ENCODE measurements at regions not wholly inside any gene's neighbourhood (a gene's known extent, or its start where the extent isn't known, plus 50 kb on each side); places are given as distances from the start of the nearest gene placed in this dataset.

GRCh38 chr9:7401116-7401515 is 398.5 kb downstream of the DMAC1 start:
- Histone ChIP-seq H3K27me3 (ENCODE audit: control insufficient read depth, insufficient read depth, low read length) (no peaks in the 10 kb centered on the region), H3K9me3 (ENCODE audit: control insufficient read depth, insufficient read depth, low read depth, low read length) (no peaks in the 10 kb centered on the region), H3K4me3 (ENCODE audit: low read depth, low read length) (no peak overlapping the region), H3K9ac (ENCODE audit: low read length) (no peak overlapping the region), H3K4me1 (ENCODE audit: control insufficient read depth, insufficient read depth, low read length) (peaks cover 26% of the 10 kb centered on the region), H3K27ac (ENCODE audit: low read depth, low read length) (no peak overlapping the region), H3K36me3 (ENCODE audit: control insufficient read depth, insufficient read depth, low read length) (no peaks in the 10 kb centered on the region)

- Histone ChIP-seq H3K4me3 (ENCODE audit: low read depth, low read length) (no peak overlapping the region), H3K4me1 (ENCODE audit: control insufficient read depth, insufficient read depth, low read length) (peaks cover 3% of the 10 kb centered on the region; the same call in 1 of the 2 replicates), H3K9me3 (ENCODE audit: control insufficient read depth, insufficient read depth, low read depth, low read length) (no peaks in the 10 kb centered on the region), H3K27ac (ENCODE audit: low read depth, low read length) (no peak overlapping the region), H3K9ac (ENCODE audit: low read length) (no peak overlapping the region), H3K36me3 (ENCODE audit: control insufficient read depth, insufficient read depth, low read length) (no peaks in the 10 kb centered on the region), H3K27me3 (ENCODE audit: control insufficient read depth, insufficient read depth, low read length) (no peaks in the 10 kb centered on the region)
Observed at GRCh38 chr9:7394002-7394774, 405.4 kb downstream of the DMAC1 start.

- no peaks in the 10 kb centered on the region for H3K9me3 ChIP-seq (ENCODE audit: control insufficient read depth, insufficient read depth, low read depth, low read length)
- no peaks in the 10 kb centered on the region for H3K27me3 ChIP-seq (ENCODE audit: control insufficient read depth, insufficient read depth, low read length)
Observed at GRCh38 chr9:7392148-7392547, 407.4 kb downstream of the DMAC1 start.

GRCh38 chr9:7388755-7389154 is 410.8 kb downstream of the DMAC1 start:
- Histone ChIP-seq H3K4me1 (ENCODE audit: control insufficient read depth, insufficient read depth, low read length) (no peaks in the 10 kb centered on the region), H3K36me3 (ENCODE audit: control insufficient read depth, insufficient read depth, low read length) (no peaks in the 10 kb centered on the region), H3K27me3 (ENCODE audit: control insufficient read depth, insufficient read depth, low read length) (no peaks in the 10 kb centered on the region), H3K4me3 (ENCODE audit: low read depth, low read length) (no peak overlapping the region), H3K27ac (ENCODE audit: low read depth, low read length) (no peak overlapping the region), H3K9ac (ENCODE audit: low read length) (no peak overlapping the region), H3K9me3 (ENCODE audit: control insufficient read depth, insufficient read depth, low read depth, low read length) (no peaks in the 10 kb centered on the region)

More at GRCh38 chr9:7392148-7392547, 407.4 kb downstream of the DMAC1 start:
- H3K27ac ChIP-seq (ENCODE audit: low read depth, low read length) = no peak overlapping the region
- H3K9ac ChIP-seq (ENCODE audit: low read length) = no peak overlapping the region
- H3K4me1 ChIP-seq (ENCODE audit: control insufficient read depth, insufficient read depth, low read length) = no peaks in the 10 kb centered on the region
- H3K4me3 ChIP-seq (ENCODE audit: low read depth, low read length) = no peak overlapping the region
- H3K36me3 ChIP-seq (ENCODE audit: control insufficient read depth, insufficient read depth, low read length) = no peaks in the 10 kb centered on the region

GRCh38 chr9:7387840-7388239 is 411.7 kb downstream of the DMAC1 start:
- Histone ChIP-seq H3K27me3 (ENCODE audit: control insufficient read depth, insufficient read depth, low read length) (no peaks in the 10 kb centered on the region), H3K27ac (ENCODE audit: low read depth, low read length) (no peak overlapping the region), H3K9ac (ENCODE audit: low read length) (no peak overlapping the region), H3K4me3 (ENCODE audit: low read depth, low read length) (no peak overlapping the region), H3K9me3 (ENCODE audit: control insufficient read depth, insufficient read depth, low read depth, low read length) (no peaks in the 10 kb centered on the region), H3K36me3 (ENCODE audit: control insufficient read depth, insufficient read depth, low read length) (no peaks in the 10 kb centered on the region), H3K4me1 (ENCODE audit: control insufficient read depth, insufficient read depth, low read length) (no peaks in the 10 kb centered on the region)

- H3K27ac ChIP-seq (ENCODE audit: low read depth, low read length) = no peak overlapping the region
- H3K4me3 ChIP-seq (ENCODE audit: low read depth, low read length) = no peak overlapping the region
- no peaks in the 10 kb centered on the region for H3K36me3 ChIP-seq (ENCODE audit: control insufficient read depth, insufficient read depth, low read length)
- no peaks in the 10 kb centered on the region for H3K4me1 ChIP-seq (ENCODE audit: control insufficient read depth, insufficient read depth, low read length)
- H3K27me3 ChIP-seq (ENCODE audit: control insufficient read depth, insufficient read depth, low read length) = no peaks in the 10 kb centered on the region
- H3K9ac ChIP-seq (ENCODE audit: low read length) = no peak overlapping the region
- no peaks in the 10 kb centered on the region for H3K9me3 ChIP-seq (ENCODE audit: control insufficient read depth, insufficient read depth, low read depth, low read length)
Observed at GRCh38 chr9:7382304-7382703, 417.3 kb downstream of the DMAC1 start.

- Histone ChIP-seq H3K4me3 (ENCODE audit: low read depth, low read length) (no peak overlapping the region), H3K9me3 (ENCODE audit: control insufficient read depth, insufficient read depth, low read depth, low read length) (peaks cover 5% of the 10 kb centered on the region; the same call in 1 of the 2 replicates), H3K9ac (ENCODE audit: low read length) (no peak overlapping the region), H3K27me3 (ENCODE audit: control insufficient read depth, insufficient read depth, low read length) (no peaks in the 10 kb centered on the region), H3K36me3 (ENCODE audit: control insufficient read depth, insufficient read depth, low read length) (no peaks in the 10 kb centered on the region), H3K27ac (ENCODE audit: low read depth, low read length) (no peak overlapping the region), H3K4me1 (ENCODE audit: control insufficient read depth, insufficient read depth, low read length) (no peaks in the 10 kb centered on the region)
Observed at GRCh38 chr9:7377489-7377888, 422.1 kb downstream of the DMAC1 start.

- H3K27ac ChIP-seq (ENCODE audit: low read depth, low read length) = no peak overlapping the region
- no peaks in the 10 kb centered on the region for H3K27me3 ChIP-seq (ENCODE audit: control insufficient read depth, insufficient read depth, low read length)
- H3K4me3 ChIP-seq (ENCODE audit: low read depth, low read length) = no peak overlapping the region
- H3K36me3 ChIP-seq (ENCODE audit: control insufficient read depth, insufficient read depth, low read length) = no peaks in the 10 kb centered on the region
- peaks cover 5% of the 10 kb centered on the region; the same call in 1 of the 2 replicates for H3K9me3 ChIP-seq (ENCODE audit: control insufficient read depth, insufficient read depth, low read depth, low read length)
- H3K9ac ChIP-seq (ENCODE audit: low read length) = no peak overlapping the region
- H3K4me1 ChIP-seq (ENCODE audit: control insufficient read depth, insufficient read depth, low read length) = no peaks in the 10 kb centered on the region
Observed at GRCh38 chr9:7376833-7377232, 422.7 kb downstream of the DMAC1 start.

GRCh38 chr9:7376213-7376612 is 423.4 kb downstream of the DMAC1 start:
- no peak overlapping the region for H3K27ac ChIP-seq (ENCODE audit: low read depth, low read length)
- H3K9me3 ChIP-seq (ENCODE audit: control insufficient read depth, insufficient read depth, low read depth, low read length) = peaks cover 5% of the 10 kb centered on the region; the same call in 1 of the 2 replicates
- no peaks in the 10 kb centered on the region for H3K27me3 ChIP-seq (ENCODE audit: control insufficient read depth, insufficient read depth, low read length)
- no peaks in the 10 kb centered on the region for H3K36me3 ChIP-seq (ENCODE audit: control insufficient read depth, insufficient read depth, low read length)
- no peaks in the 10 kb centered on the region for H3K4me1 ChIP-seq (ENCODE audit: control insufficient read depth, insufficient read depth, low read length)
- H3K9ac ChIP-seq (ENCODE audit: low read length) = no peak overlapping the region
- no peak overlapping the region for H3K4me3 ChIP-seq (ENCODE audit: low read depth, low read length)

GRCh38 chr9:7375013-7375511 is 424.5 kb downstream of the DMAC1 start:
- no peaks in the 10 kb centered on the region for H3K36me3 ChIP-seq (ENCODE audit: control insufficient read depth, insufficient read depth, low read length)
- peaks cover 5% of the 10 kb centered on the region; the same call in 1 of the 2 replicates for H3K9me3 ChIP-seq (ENCODE audit: control insufficient read depth, insufficient read depth, low read depth, low read length)
- H3K27me3 ChIP-seq (ENCODE audit: control insufficient read depth, insufficient read depth, low read length) = no peaks in the 10 kb centered on the region
- H3K27ac ChIP-seq (ENCODE audit: low read depth, low read length) = no peak overlapping the region
- H3K4me1 ChIP-seq (ENCODE audit: control insufficient read depth, insufficient read depth, low read length) = no peaks in the 10 kb centered on the region
- H3K4me3 ChIP-seq (ENCODE audit: low read depth, low read length) = no peak overlapping the region
- no peak overlapping the region for H3K9ac ChIP-seq (ENCODE audit: low read length)

- no peaks in the 10 kb centered on the region; the same call in 1 of the 2 replicates for H3K4me1 ChIP-seq (ENCODE audit: control insufficient read depth, insufficient read depth, low read length)
- no peaks in the 10 kb centered on the region for H3K36me3 ChIP-seq (ENCODE audit: control insufficient read depth, insufficient read depth, low read length)
- H3K9ac ChIP-seq (ENCODE audit: low read length) = no peak overlapping the region
- H3K4me3 ChIP-seq (ENCODE audit: low read depth, low read length) = no peak overlapping the region
- H3K27me3 ChIP-seq (ENCODE audit: control insufficient read depth, insufficient read depth, low read length) = no peaks in the 10 kb centered on the region
- H3K27ac ChIP-seq (ENCODE audit: low read depth, low read length) = no peak overlapping the region
- no peaks in the 10 kb centered on the region for H3K9me3 ChIP-seq (ENCODE audit: control insufficient read depth, insufficient read depth, low read depth, low read length)
Observed at GRCh38 chr9:7370988-7371387, 428.6 kb downstream of the DMAC1 start.
